Esophagus squamous epithelium (tissue), 4 donors: ENCODE measurements at regions not wholly inside any gene's neighbourhood (a gene's known extent, or its start where the extent isn't known, plus 50 kb on each side); places are given as distances from the start of the nearest gene placed in this dataset.

Experiments
- CTCF ChIP-seq, 6 experiments: fragments of 450-650 bp in 4 of 6; fragments of 200-600 bp in 2 of 6; sonication (generic) in 2 of 6; IDR thresholded peaks; one replicate each; pipeline ENCODE4 v1.5.1; 2016 to 2019; ENCODE audit warnings: antibody characterized with exemption in 6 of 6, mild to moderate bottlenecking in 4 of 6, moderate library complexity in 4 of 6
- POLR2A ChIP-seq, 4 donors: fragments of 450-650 bp; IDR thresholded peaks; one replicate each; pipeline ENCODE4 v1.6.1; 2017; ENCODE audit warnings: antibody characterized with exemption in 4 of 4, mild to moderate bottlenecking in 4 of 4, moderate library complexity in 3 of 4

- TF ChIP-seq CTCF (IDR thresholded peaks at IDR 0.05) = no peak
- TF ChIP-seq POLR2A (IDR thresholded peaks at IDR 0.05) = no peak
Measured at GRCh38 chr10:29369419-29369818, 80.5 kb downstream of the LYZL1 start.
